Hematopoietic multipotent progenitor cell (in vitro differentiated cells): ENCODE measurements at regions not wholly inside any gene's neighbourhood (a gene's known extent, or its start where the extent isn't known, plus 50 kb on each side); places are given as distances from the start of the nearest gene placed in this dataset.

ENCODE experiments used
- DNase-seq, 3 donors: peaks; one replicate each; pipeline ENCODE4 v3.0.0-alpha.2; 2011 to 2015; ENCODE audit warnings: low read depth in 2 of 3, low spot score in 2 of 3

DNA sequence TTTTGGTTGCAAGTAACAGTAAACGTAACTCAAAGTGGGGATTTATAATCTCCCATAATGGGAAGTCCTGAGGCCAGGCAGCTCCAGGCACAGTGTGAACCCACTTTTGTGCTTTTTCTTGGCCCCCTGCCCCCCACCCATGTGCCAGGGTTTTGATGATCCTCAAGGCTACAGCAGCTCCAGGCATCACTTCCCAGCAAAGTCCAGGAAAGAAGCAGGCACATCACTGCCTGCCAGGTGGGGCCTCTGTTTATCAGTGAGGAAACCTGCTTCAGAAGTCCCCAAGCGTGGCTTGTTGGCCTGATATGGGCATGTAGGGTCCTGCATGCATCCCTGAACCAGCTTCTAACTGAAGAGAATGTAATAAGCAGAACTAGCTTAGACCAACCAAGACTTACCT is 299.2 kb upstream of the SKOR2 start:
- DNase-seq: no peak

DNA sequence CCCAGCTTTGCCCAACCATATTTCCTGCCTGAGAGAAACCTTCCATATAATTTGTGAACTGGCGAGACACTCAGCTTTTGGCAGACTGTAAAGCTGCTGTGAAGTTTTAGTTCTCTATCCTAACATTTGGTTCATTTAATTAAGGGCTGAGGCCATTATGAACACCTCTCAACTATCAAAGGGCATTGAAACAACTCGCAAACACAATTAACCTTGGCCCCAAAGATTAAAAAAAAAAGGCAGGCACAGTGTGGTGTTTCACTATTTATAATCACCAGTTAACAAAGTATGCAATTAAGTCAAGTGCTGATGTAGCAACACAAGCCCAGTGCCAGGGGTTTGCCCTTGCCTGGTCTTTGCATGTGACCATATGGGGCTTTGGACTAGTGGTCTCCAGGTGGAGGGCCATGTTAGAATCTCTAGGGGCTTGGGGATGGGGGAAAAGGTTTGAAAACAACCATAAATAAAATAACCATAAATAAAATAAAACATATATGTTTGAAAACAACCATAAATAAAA is 297.6 kb upstream of the SKOR2 start:
- DNase-seq: no peak

- DNase-seq: no peak
These were observed 296.2 kb upstream of the SKOR2 start for GRCh38 chr18:47547539-47548202.

- DNase-seq: no peak
These were observed 294.2 kb upstream of the SKOR2 start for GRCh38 chr18:47545613-47546012.

- no peak for DNase-seq
These were observed 291.6 kb upstream of the SKOR2 start for GRCh38 chr18:47543080-47543479.

GRCh38 chr18:47542551-47542950 is 291.1 kb upstream of the SKOR2 start:
- no peak for DNase-seq

DNA sequence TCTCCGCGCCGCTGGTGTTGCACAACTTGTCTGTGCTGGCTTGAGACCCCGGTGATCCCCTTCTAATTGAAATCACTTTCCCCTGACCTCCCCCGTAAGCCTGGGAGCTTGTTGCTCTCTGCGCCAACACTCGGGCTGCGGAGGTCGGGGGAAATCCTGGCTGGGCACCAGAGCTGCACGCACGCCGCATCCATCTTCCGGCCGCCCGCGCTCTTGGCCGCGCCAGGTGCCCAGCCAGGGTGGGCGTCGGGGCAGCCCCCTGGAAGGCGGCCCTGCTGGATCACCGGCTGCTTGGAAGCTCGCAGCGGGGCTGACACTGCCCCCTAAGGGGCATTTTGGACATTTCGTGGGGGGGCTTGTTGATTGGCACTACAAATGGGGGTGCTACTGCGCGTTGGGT is 280.3 kb upstream of the SKOR2 start:
- no peak for DNase-seq

GRCh38 chr18:47530695-47531094 is 279.2 kb upstream of the SKOR2 start:
- no peak for DNase-seq

- DNase-seq: no peak
These were observed 276.9 kb upstream of the SKOR2 start for GRCh38 chr18:47528343-47528742.

GRCh38 chr18:47526147-47526546 is 274.7 kb upstream of the SKOR2 start:
- no peak for DNase-seq

DNA sequence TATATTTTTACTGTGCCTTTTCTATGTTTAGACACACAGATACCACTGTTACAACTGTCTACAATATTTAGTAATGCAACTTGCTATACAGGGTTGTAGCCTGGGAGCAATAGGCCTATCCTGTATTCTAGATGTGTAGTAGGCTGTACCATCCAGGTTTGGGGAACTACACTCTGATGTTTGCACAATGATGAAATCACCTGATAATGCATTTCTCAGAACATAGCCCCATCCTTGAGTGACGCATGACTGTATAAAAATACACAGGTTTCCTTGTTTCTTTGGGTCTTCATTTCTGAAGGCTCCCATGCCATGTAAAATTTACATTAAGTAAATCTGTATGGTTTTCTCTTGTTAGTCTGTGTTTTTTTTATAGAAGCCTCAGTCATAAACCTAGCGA is 270.9 kb upstream of the SKOR2 start:
- no peak for DNase-seq

- DNase-seq: no peak
These were observed 268.8 kb upstream of the SKOR2 start for GRCh38 chr18:47520263-47520662.

DNA sequence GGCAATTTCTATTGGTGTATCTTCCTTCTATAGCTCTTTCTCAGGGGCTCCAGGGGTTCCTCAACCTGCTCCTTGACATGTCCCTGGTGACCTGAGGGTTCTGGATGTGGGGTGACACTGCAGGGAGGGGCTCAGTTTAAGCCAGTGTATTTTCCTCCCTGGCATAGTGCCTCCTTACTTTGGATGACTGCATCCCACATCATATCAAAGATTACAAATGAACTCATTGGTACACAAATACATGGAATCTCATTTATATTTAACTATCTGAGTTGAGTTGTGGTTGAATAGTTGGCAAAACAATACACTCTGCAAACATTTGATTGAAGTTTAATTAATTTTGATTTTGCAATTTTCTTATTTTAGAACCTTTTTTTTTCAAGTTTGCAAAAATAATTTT is 268.2 kb upstream of the SKOR2 start:
- no peak for DNase-seq

- DNase-seq: no peak
These were observed 267.8 kb upstream of the SKOR2 start for GRCh38 chr18:47519277-47519676.

DNA sequence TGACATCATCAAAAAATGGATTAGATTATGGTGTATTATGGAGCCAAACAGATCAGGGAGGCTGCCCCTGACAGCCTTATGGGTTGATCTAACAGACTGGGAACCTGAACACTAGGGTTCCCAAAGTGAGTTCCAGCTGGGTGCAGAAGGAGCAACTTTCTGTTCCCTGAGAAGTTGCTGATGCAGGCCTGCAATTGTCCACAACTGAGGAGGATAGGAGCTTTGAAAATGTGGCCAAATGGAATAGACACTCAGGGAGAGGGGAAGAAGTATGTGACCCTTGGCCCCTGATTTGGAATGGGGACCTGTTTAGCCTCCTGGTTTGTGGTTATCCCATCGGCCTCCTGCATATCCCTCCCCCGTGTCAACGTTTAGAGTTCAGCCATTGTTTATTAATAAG is 262.2 kb upstream of the SKOR2 start:
- no peak for DNase-seq

- no peak for DNase-seq
These were observed 261.4 kb upstream of the SKOR2 start for GRCh38 chr18:47512726-47513435.

GRCh38 chr18:47512056-47512455 is 260.6 kb upstream of the SKOR2 start:
- no peak for DNase-seq

DNA sequence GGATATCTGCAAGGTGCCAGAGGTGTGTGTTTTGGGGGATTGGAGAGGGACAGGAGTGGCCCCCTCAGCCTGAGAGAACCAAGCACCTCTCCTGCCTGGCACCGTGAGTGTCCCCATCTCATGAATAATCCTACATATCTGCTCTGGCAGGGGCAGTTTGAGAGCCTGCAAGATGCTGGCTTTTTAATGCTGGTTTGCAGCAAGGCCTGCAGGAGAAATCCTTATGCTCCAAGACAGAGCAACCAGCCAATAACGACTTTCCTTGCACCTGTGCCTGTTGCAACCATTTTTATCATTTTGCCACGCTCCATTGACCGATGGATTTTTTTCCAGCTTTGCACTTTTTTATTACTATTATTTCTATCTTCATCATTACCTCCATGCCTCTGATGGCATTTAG is 259.4 kb upstream of the SKOR2 start:
- DNase-seq: no peak

DNA sequence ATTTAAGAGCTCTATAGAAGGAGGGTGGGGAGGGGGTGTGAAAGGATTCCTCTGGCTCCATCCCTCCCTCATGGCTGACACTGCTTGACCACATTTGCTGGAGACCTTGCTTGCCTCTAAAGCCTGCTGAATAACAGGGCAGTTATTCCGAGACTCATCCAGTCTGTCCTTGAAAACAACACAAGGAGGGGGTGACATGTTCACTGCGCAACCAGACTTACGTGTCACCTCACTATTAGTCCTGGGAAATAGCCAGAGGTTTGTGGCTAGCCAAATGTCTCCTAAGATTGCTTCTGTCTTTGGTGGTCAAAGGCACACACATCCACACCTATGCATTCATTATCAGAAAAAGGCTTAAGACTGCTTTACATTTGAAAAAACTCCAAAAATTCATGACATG is 256.2 kb upstream of the SKOR2 start:
- no peak for DNase-seq

DNA sequence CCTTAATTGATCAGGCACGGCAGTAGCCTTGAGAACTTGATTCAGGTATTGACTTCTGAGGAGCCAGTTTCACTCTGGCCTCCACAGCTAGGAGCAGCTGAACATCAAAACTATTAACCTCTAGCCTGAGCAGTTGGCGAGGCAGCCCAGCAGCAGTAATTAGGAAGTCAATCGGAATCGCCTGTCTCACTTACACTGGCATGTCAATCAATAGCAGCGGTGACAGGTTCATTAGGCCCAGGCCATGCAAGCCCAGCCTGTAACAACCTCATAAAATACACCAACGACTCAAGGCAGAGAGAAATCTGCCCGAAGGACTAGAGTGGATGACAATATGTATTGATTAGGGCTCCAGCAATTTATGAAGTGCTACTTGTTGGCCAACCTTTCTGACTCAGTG is 255.4 kb upstream of the SKOR2 start:
- DNase-seq: no peak

GRCh38 chr18:47501946-47502345 is 250.5 kb upstream of the SKOR2 start:
- no peak for DNase-seq

DNA sequence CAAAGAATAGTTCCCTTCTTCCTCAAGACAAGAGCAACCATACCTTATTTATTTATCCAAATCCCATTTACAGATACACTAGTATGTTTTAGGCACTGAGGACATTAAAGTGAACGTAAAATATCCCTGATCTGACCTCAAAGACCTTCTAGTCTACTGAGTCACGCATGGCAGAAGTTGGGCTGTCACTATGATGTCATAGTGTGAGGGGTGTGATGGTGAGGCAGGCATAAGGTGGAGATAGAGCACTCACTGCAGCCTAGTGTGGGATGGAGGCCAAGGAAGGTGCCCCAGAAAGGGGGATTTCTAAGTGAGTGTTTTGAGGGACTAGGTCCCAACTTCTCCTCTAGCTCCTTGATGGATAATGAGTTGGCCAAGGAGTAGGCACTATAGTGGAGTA is 249.5 kb upstream of the SKOR2 start:
- DNase-seq: no peak
